Effector memory CD4-positive, alpha-beta T cell (primary cell): ENCODE measurements at regions not wholly inside any gene's neighbourhood (a gene's known extent, or its start where the extent isn't known, plus 50 kb on each side); places are given as distances from the start of the nearest gene placed in this dataset.

Experiments
- DNase-seq, 3 donors: peaks; one replicate each; pipeline ENCODE4 v3.0.0-alpha.2; 2020
- H3K27ac ChIP-seq: 2 replicates; pipeline ENCODE4 v1.7.0; 2013; ENCODE audit warnings: mild to moderate bottlenecking, low read length, moderate library complexity; ENCODE audit not compliant: insufficient read depth, poor library complexity, severe bottlenecking
- H3K27me3 ChIP-seq: replicated peaks from 2 replicates; pipeline ENCODE4 v1.7.0; 2013; ENCODE audit warnings: mild to moderate bottlenecking, low read length; ENCODE audit not compliant: insufficient read depth, control insufficient read depth, poor library complexity, severe bottlenecking
- H3K36me3 ChIP-seq: 2 replicates; pipeline ENCODE4 v1.7.0; 2013; ENCODE audit warnings: mild to moderate bottlenecking, low read length, moderate library complexity; ENCODE audit not compliant: control insufficient read depth, insufficient read depth
- H3K4me1 ChIP-seq: 2 replicates; pipeline ENCODE4 v1.7.0; 2013; ENCODE audit warnings: low read length, mild to moderate bottlenecking; ENCODE audit not compliant: control insufficient read depth, insufficient read depth, poor library complexity, severe bottlenecking
- H3K4me3 ChIP-seq: 2 replicates; pipeline ENCODE4 v1.7.0; 2013; ENCODE audit warnings: low read length, low read depth, mild to moderate bottlenecking; ENCODE audit not compliant: insufficient read depth, poor library complexity, severe bottlenecking
- H3K9me3 ChIP-seq: 2 replicates; pipeline ENCODE4 v1.7.0; 2013; ENCODE audit warnings: mild to moderate bottlenecking, low read length, moderate library complexity; ENCODE audit not compliant: control insufficient read depth

GRCh38 chr6:66883453-66883852, 1176.4 kb upstream of the EYS start:
- no peaks in the 10 kb centered on the region for H3K9me3 ChIP-seq

GRCh38 chr6:66866801-66867200, 1159.8 kb upstream of the EYS start:
- no peak overlapping the region for H3K4me3 ChIP-seq
- H3K36me3 ChIP-seq = no peaks in the 10 kb centered on the region
- H3K4me1 ChIP-seq = no peaks in the 10 kb centered on the region
- no peaks in the 10 kb centered on the region for H3K27me3 ChIP-seq
- no peaks in the 10 kb centered on the region for H3K9me3 ChIP-seq
- H3K27ac ChIP-seq = no peak overlapping the region
- DNase-seq = no peak

More at GRCh38 chr6:66883453-66883852, 1176.4 kb upstream of the EYS start:
- no peak for DNase-seq
- Histone ChIP-seq H3K27me3 (no peaks in the 10 kb centered on the region), H3K4me3 (no peak overlapping the region), H3K36me3 (no peaks in the 10 kb centered on the region), H3K27ac (no peak overlapping the region), H3K4me1 (no peaks in the 10 kb centered on the region)

DNA sequence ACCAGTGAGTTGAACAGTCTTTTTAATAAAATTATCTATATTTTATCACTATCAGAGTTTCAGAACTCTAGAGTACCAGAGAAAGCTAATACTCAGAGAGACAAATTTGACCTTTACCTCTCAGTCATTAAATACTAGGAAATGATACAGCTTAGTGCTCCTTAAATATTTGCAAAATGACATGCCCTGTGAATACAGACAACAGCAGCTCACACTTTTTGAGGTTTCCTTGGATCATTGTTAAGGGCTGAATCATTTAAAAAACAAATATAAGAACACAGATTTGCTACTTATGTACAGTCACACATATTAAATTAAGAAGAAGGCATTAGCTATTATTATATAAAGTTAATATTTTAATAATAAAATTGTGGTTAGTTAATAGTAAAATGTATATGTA, 1158.7 kb upstream of the EYS start:
- Histone ChIP-seq H3K4me1 (no peaks in the 10 kb centered on the region), H3K9me3 (no peaks in the 10 kb centered on the region), H3K27me3 (no peaks in the 10 kb centered on the region), H3K4me3 (no peak overlapping the region), H3K36me3 (no peaks in the 10 kb centered on the region), H3K27ac (no peak overlapping the region)
- no peak for DNase-seq

- no peak for DNase-seq
- no peak overlapping the region for H3K27ac ChIP-seq
- no peaks in the 10 kb centered on the region for H3K27me3 ChIP-seq
- H3K4me3 ChIP-seq = no peak overlapping the region
- no peaks in the 10 kb centered on the region for H3K36me3 ChIP-seq
- no peaks in the 10 kb centered on the region for H3K9me3 ChIP-seq
- no peaks in the 10 kb centered on the region for H3K4me1 ChIP-seq
Measured at GRCh38 chr6:66861007-66861541, 1154.0 kb upstream of the EYS start.

DNA sequence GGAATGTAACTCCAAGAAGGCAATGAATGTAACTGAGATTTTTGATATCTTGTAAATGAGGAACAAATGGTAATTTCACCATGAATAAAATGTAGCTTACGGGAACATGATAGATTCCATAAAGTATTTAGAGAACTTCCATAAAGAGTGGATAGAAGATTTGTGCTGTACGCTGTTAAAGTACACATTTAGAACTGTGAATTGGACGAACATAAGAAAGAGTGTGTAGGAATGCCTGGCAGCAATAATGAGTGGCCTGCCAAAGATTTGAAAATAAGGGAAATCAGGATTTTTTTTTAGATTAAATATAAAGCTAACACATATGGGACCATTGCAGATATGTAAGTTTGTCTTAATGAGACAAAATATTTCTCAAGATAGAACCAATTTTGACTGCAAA, 1153.3 kb upstream of the EYS start:
- Histone ChIP-seq H3K4me1 (no peaks in the 10 kb centered on the region), H3K9me3 (no peaks in the 10 kb centered on the region), H3K36me3 (no peaks in the 10 kb centered on the region), H3K27ac (no peak overlapping the region), H3K27me3 (no peaks in the 10 kb centered on the region), H3K4me3 (no peak overlapping the region)
- no peak for DNase-seq

- DNase-seq = no peak
- no peak overlapping the region for H3K27ac ChIP-seq
- no peaks in the 10 kb centered on the region for H3K27me3 ChIP-seq
- no peaks in the 10 kb centered on the region for H3K36me3 ChIP-seq
- no peaks in the 10 kb centered on the region for H3K4me1 ChIP-seq
- H3K9me3 ChIP-seq = no peaks in the 10 kb centered on the region
- H3K4me3 ChIP-seq = no peak overlapping the region
Measured at GRCh38 chr6:66858196-66858595, 1151.2 kb upstream of the EYS start.

GRCh38 chr6:66854014-66854413, 1147.0 kb upstream of the EYS start:
- no peak overlapping the region for H3K4me3 ChIP-seq
- DNase-seq = no peak
- H3K27me3 ChIP-seq = no peaks in the 10 kb centered on the region
- H3K27ac ChIP-seq = no peak overlapping the region
- H3K4me1 ChIP-seq = no peaks in the 10 kb centered on the region
- no peaks in the 10 kb centered on the region for H3K36me3 ChIP-seq
- no peaks in the 10 kb centered on the region for H3K9me3 ChIP-seq

DNA sequence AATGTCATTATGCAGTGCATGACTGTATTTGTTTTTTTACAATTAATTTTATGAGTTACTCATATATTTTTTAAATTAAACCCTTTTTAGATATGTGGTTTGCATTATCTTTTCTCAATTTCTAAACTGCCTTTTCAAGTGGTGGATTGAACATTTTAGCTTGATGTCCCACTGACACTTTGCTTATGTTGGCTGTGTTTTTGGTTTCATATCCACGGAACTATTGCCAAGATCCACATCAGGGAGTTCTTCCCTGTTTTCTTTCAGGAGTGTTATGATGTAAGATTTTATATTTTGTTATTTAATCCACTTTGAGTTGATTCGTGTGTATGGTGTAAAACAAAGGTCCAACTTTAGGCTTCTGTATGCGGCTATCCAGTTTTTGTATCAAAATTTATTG, 1144.9 kb upstream of the EYS start:
- Histone ChIP-seq H3K9me3 (no peaks in the 10 kb centered on the region), H3K27me3 (no peaks in the 10 kb centered on the region), H3K4me1 (no peaks in the 10 kb centered on the region), H3K4me3 (no peak overlapping the region), H3K27ac (no peak overlapping the region), H3K36me3 (no peaks in the 10 kb centered on the region)
- DNase-seq = no peak

DNA sequence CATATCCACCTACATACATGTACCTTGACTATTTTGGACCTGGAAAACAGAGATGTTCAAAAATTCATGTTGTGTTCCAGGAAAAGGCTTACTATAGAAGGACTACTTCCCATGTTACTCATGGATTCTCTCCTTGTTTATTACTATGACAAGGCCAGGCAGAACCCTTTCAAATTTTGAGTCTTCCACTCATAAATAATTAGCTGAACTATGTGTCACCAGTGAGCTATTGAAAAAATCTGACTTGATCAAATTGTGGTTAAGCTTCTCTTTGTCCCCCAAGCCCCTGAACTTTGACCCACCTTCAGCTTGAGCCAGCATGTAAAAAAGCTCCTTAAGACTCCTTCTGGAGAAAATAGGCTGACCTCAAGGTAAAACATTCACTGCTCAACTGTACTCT, 1142.8 kb upstream of the EYS start:
- Histone ChIP-seq H3K27ac (no peak overlapping the region), H3K4me1 (no peaks in the 10 kb centered on the region), H3K27me3 (no peaks in the 10 kb centered on the region), H3K36me3 (no peaks in the 10 kb centered on the region), H3K4me3 (no peak overlapping the region), H3K9me3 (no peaks in the 10 kb centered on the region)
- DNase-seq = no peak

DNA sequence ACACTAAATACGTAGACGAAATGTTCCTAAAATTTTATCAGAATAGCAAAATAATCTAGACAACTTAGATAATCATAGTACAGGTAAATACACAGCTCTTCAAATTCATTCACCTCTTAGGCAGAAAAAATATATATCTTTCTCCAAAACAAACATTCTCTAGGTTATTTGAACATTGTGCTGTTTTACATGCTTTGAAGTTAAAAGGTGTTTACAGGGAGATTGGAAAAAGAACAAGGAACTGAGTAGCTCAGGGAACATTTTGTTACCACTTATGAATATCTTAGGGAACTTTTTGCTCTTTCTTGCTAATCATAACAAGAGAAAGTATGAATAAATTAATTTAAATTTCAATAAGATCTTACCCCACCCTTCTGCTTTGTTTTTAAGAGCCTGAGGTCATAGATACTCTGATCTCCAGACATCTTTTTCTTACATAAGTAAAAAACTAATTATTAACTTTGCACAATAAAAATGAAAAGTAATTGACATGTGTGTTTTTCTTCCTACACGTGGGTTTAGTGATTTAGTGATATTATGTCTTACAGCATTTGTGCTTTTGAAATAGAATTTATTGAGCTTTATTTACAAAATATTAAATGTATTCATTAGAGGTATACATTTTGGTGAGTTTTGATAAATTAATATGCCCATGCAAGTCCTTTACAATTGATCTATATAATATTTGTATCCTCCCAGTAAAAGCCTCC, 1141.4 kb upstream of the EYS start:
- Histone ChIP-seq H3K4me3 (no peak overlapping the region), H3K27ac (no peak overlapping the region), H3K27me3 (no peaks in the 10 kb centered on the region), H3K36me3 (no peaks in the 10 kb centered on the region), H3K9me3 (no peaks in the 10 kb centered on the region), H3K4me1 (no peaks in the 10 kb centered on the region)
- DNase-seq = no peak
